ENCODE measurements at regions not wholly inside any gene's neighbourhood (a gene's known extent, or its start where the extent isn't known, plus 50 kb on each side); places are given as distances from the start of the nearest gene placed in this dataset.

DNA sequence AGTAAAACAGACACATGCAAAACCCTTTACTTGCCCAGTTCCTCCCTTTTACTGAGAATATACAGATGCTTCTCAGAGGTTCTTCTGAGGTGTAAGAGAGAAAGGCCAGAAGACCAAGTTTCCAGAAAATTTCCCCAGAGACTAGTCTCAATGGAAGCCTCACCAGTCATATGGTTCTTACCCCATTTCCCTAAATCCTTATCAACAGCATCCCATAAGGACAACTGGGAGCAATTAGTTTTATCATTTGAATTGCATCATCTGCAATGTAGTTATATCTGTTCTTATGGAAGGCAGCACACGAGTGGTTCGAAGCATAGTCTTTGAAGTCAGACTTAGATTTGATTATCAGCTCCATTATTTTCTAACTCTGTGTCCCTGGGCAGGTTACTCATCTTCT is 203.6 kb upstream of the PPARGC1A start:
- no peaks in the 10 kb centered on the region for H3K36me3 ChIP-seq
- H3K4me1 ChIP-seq: no peaks in the 10 kb centered on the region
- whole genome bisulfite sequencing: 89% methylated on average over 2 of the region's 2 CpGs
- no peaks in the 10 kb centered on the region for H3K27me3 ChIP-seq
- no peak overlapping the region for H3K4me3 ChIP-seq
- H3K27ac ChIP-seq: no peak overlapping the region
- no peaks in the 10 kb centered on the region for H3K9me3 ChIP-seq
- DNase-seq (ENCODE audit: low spot score in 2 of 2): no peak
- TF ChIP-seq POLR2AphosphoS5 (IDR thresholded peaks at IDR 0.05) (no peak), EP300 (IDR thresholded peaks at IDR 0.05) (no peak)

DNA sequence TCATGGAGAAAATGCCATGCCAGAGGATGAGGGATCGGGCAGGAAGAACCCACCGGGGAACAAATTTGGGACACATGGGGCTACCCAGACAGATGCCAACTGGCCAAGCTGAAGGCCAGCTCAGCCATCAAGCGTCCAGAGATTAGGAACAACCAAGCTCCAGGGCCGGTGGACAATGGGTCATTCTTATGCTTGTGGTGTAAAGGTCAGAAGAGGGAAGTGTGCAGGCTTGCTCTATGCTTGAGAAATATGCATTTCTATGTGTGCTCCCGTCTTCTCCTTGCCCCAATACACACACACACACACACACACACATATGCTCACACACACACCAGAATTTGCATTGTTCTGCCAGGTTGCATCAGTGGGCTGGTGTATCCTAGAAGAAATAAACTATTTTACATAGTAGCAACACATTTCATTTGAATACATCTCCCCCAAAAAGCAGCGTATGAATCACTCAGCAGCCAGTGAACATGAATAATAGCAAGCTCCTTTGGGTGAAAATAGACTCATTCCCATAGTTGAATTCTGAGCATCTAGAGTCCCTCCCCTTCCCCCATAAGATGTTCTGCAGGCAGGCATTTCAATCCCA is 201.9 kb upstream of the PPARGC1A start:
- Histone ChIP-seq H3K27me3 (no peaks in the 10 kb centered on the region), H3K4me1 (no peaks in the 10 kb centered on the region), H3K9me3 (no peaks in the 10 kb centered on the region), H3K36me3 (no peaks in the 10 kb centered on the region), H3K4me3 (no peak overlapping the region), H3K27ac (no peak overlapping the region)
- 87% methylated on average over 6 of the region's 6 CpGs for WGBS
- no peak for TF ChIP-seq EP300 (IDR thresholded peaks at IDR 0.05)
- no peak for DNase-seq (ENCODE audit: low spot score in 2 of 2)

GRCh38 chr4:24089851-24090534 is 200.1 kb upstream of the PPARGC1A start:
- no peak for DNase-seq (ENCODE audit: low spot score in 2 of 2)
- Histone ChIP-seq H3K27me3 (no peaks in the 10 kb centered on the region), H3K4me3 (no peak overlapping the region), H3K36me3 (no peaks in the 10 kb centered on the region), H3K4me1 (no peaks in the 10 kb centered on the region), H3K9me3 (no peaks in the 10 kb centered on the region), H3K27ac (no peak overlapping the region)
- WGBS: 85% methylated on average over 3 of the region's 3 CpGs
- no peak for TF ChIP-seq POLR2A (IDR thresholded peaks at IDR 0.05)
- TF ChIP-seq POLR2AphosphoS5 (IDR thresholded peaks at IDR 0.05): no peak
- TF ChIP-seq EP300 (IDR thresholded peaks at IDR 0.05): no peak
- no peak for TF ChIP-seq CTCF (IDR thresholded peaks at IDR 0.05)

- Histone ChIP-seq H3K9me3 (no peaks in the 10 kb centered on the region), H3K4me1 (no peaks in the 10 kb centered on the region), H3K27me3 (no peaks in the 10 kb centered on the region), H3K27ac (no peak overlapping the region), H3K4me3 (no peak overlapping the region), H3K36me3 (no peaks in the 10 kb centered on the region)
- DNase-seq (ENCODE audit: low spot score in 2 of 2): no peak
- TF ChIP-seq CTCF (IDR thresholded peaks at IDR 0.05) (no peak), POLR2AphosphoS5 (IDR thresholded peaks at IDR 0.05) (no peak), EP300 (IDR thresholded peaks at IDR 0.05) (no peak), POLR2A (IDR thresholded peaks at IDR 0.05) (no peak)
- 98% methylated on average over 2 of the region's 2 CpGs for WGBS
These were observed 191.0 kb upstream of the PPARGC1A start for GRCh38 chr4:24080871-24081270.

- Histone ChIP-seq H3K27ac (no peak overlapping the region), H3K4me1 (no peaks in the 10 kb centered on the region), H3K36me3 (no peaks in the 10 kb centered on the region), H3K4me3 (no peak overlapping the region), H3K27me3 (no peaks in the 10 kb centered on the region), H3K9me3 (no peaks in the 10 kb centered on the region)
- no peak for TF ChIP-seq POLR2A (IDR thresholded peaks at IDR 0.05)
- TF ChIP-seq CTCF (IDR thresholded peaks at IDR 0.05): no peak
- no peak for TF ChIP-seq POLR2AphosphoS5 (IDR thresholded peaks at IDR 0.05)
- TF ChIP-seq EP300 (IDR thresholded peaks at IDR 0.05): no peak
- no peak for DNase-seq (ENCODE audit: low spot score in 2 of 2)
- 86% methylated on average over 2 of the region's 2 CpGs for WGBS
These were observed 188.6 kb upstream of the PPARGC1A start for GRCh38 chr4:24078347-24078962.

DNA sequence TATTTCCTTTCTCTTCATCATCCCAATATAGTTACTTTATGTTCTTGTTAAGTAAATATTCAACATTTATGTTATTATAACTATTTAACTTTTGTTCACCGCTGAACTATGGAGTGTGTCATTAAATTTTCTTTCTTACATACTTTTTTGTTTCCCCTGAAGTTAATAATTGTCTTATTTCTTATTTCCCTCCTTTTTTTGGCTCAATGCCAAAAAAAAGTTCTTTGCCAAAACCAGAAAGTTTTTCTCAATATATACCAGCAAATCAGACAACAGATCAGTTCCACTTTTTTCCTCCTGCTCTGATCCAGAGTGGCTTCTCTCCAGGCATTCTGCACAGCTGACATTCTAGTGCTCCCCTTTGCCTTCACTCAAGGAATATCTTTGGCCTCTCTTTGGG is 187.0 kb upstream of the PPARGC1A start:
- Histone ChIP-seq H3K4me1 (no peaks in the 10 kb centered on the region), H3K9me3 (no peaks in the 10 kb centered on the region), H3K27ac (no peak overlapping the region), H3K27me3 (no peaks in the 10 kb centered on the region), H3K4me3 (no peak overlapping the region), H3K36me3 (no peaks in the 10 kb centered on the region)
- TF ChIP-seq CTCF (IDR thresholded peaks at IDR 0.05) (no peak), POLR2AphosphoS5 (IDR thresholded peaks at IDR 0.05) (no peak), EP300 (IDR thresholded peaks at IDR 0.05) (no peak)
- 74% methylated on average over 1 of the region's 1 CpG for WGBS
- DNase-seq (ENCODE audit: low spot score in 2 of 2): no peak

All from suprapubic skin (tissue), 4 donors.